Thyroid gland (tissue), 4 donors: ENCODE measurements at regions not wholly inside any gene's neighbourhood (a gene's known extent, or its start where the extent isn't known, plus 50 kb on each side); places are given as distances from the start of the nearest gene placed in this dataset.

Experiments used
- CTCF ChIP-seq, 6 experiments: fragments of 200-600 bp in 3 of 6; fragments of 450-650 bp in 3 of 6; sonication (generic) in 3 of 6; IDR thresholded peaks; one replicate each; pipeline ENCODE4 v1.5.1; 2016 to 2019; ENCODE audit warnings: antibody characterized with exemption in 6 of 6, mild to moderate bottlenecking in 2 of 6, inconsistent platforms in 1 of 6, moderate library complexity in 1 of 6
- POLR2A ChIP-seq, 2 donors: fragments of 450-650 bp; IDR thresholded peaks; one replicate each; pipeline ENCODE4 v1.6.1; 2017; ENCODE audit warnings: antibody characterized with exemption in 2 of 2, mild to moderate bottlenecking in 2 of 2, moderate library complexity in 1 of 2

DNA sequence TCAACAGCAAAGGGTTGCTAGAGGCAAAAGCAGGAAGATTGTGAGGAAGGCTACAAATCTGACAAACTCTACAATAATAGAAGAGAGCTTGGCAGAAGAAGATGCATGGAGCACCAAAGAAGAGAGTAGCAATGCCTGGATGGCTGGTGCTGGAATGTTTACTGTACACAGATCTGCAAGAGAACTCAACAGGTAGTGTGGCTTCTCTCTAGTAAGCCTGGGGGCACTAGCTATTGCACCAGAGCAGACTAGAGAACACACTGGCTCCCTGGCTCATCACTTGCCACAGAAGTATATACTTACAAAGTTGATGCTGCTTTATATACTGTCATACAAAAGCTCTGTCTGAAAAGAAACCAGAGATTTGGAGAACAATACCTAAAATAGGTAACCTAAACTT, 475.0 kb upstream of the NCAM2 start:
- TF ChIP-seq CTCF (IDR thresholded peaks at IDR 0.05) (no peak), POLR2A (IDR thresholded peaks at IDR 0.05) (no peak)
